NCI-H187 (cell line): ENCODE measurements at regions not wholly inside any gene's neighbourhood (a gene's known extent, or its start where the extent isn't known, plus 50 kb on each side); places are given as distances from the start of the nearest gene placed in this dataset.

ENCODE experiments used
- DNase-seq, 2 experiments: peaks; one replicate each; lab custom pipeline; 2025; lab: John Stamatoyannopoulos, UW

GRCh38 chr5:124315741-124316415, 430.6 kb downstream of the ZNF608 start:
- no peak for DNase-seq

GRCh38 chr5:124310453-124310852, 436.0 kb downstream of the ZNF608 start:
- no peak for DNase-seq

GRCh38 chr5:124309241-124309980, 437.0 kb downstream of the ZNF608 start:
- no peak for DNase-seq

- no peak for DNase-seq
These were observed 443.1 kb downstream of the ZNF608 start for GRCh38 chr5:124303366-124303765.

GRCh38 chr5:124302533-124302932, 443.9 kb downstream of the ZNF608 start:
- no peak for DNase-seq

- DNase-seq: no peak
These were observed 444.6 kb downstream of the ZNF608 start for GRCh38 chr5:124301850-124302249.

- no peak for DNase-seq
These were observed 445.4 kb downstream of the ZNF608 start for GRCh38 chr5:124300815-124301621.

- DNase-seq: no peak
These were observed 448.6 kb downstream of the ZNF608 start for GRCh38 chr5:124297826-124298225.

GRCh38 chr5:124292322-124292855, 454.1 kb downstream of the ZNF608 start:
- DNase-seq: no peak

GRCh38 chr5:124289641-124290311, 456.7 kb downstream of the ZNF608 start:
- no peak for DNase-seq

GRCh38 chr5:124289130-124289529, 457.3 kb downstream of the ZNF608 start:
- DNase-seq: no peak

GRCh38 chr5:124287813-124288212, 458.6 kb downstream of the ZNF608 start:
- no peak for DNase-seq

GRCh38 chr5:124285733-124286132, 460.7 kb downstream of the ZNF608 start:
- DNase-seq: no peak

- no peak for DNase-seq
These were observed 461.4 kb downstream of the ZNF608 start for GRCh38 chr5:124285071-124285470.

GRCh38 chr5:124283031-124283430, 463.4 kb downstream of the ZNF608 start:
- DNase-seq: no peak

GRCh38 chr5:124280079-124280478, 466.4 kb downstream of the ZNF608 start:
- no peak for DNase-seq

GRCh38 chr5:124279146-124279876, 467.1 kb downstream of the ZNF608 start:
- no peak for DNase-seq

GRCh38 chr5:124278636-124279035, 467.8 kb downstream of the ZNF608 start:
- DNase-seq: no peak

- DNase-seq: no peak
These were observed 468.5 kb downstream of the ZNF608 start for GRCh38 chr5:124277767-124278545.

- no peak for DNase-seq
These were observed 470.3 kb downstream of the ZNF608 start for GRCh38 chr5:124276166-124276565.
